Nephron (organoid): ENCODE measurements at regions not wholly inside any gene's neighbourhood (a gene's known extent, or its start where the extent isn't known, plus 50 kb on each side); places are given as distances from the start of the nearest gene placed in this dataset.
A peak's percentile ranks its signal among the peaks of the same experiment; 100 is the strongest.

Experiments used
- H3K27ac Mint-ChIP-seq, 3 experiments: 2 replicates each; pipeline ENCODE4 v1.8.0; 2020; ENCODE audit warnings: mixed read lengths in 3 of 3, mild to moderate bottlenecking in 2 of 3, moderate library complexity in 1 of 3
- H3K27me3 Mint-ChIP-seq: 2 replicates; pipeline ENCODE4 v1.8.0; 2021; ENCODE audit warnings: low read depth, mild to moderate bottlenecking, moderate library complexity, mixed read lengths
- H3K36me3 Mint-ChIP-seq: 2 replicates; pipeline ENCODE4 v1.8.0; 2020; ENCODE audit warnings: low read depth, mixed read lengths
- H3K4me1 Mint-ChIP-seq: 2 replicates; pipeline ENCODE4 v1.8.0; 2020; ENCODE audit warnings: mixed read lengths
- H3K4me3 Mint-ChIP-seq, 3 experiments: 2 replicates each; pipeline ENCODE4 v1.8.0; 2020; ENCODE audit warnings: mild to moderate bottlenecking in 3 of 3, mixed read lengths in 3 of 3, moderate library complexity in 2 of 3
- H3K9me3 Mint-ChIP-seq: 2 replicates; pipeline ENCODE4 v1.8.0; 2020; ENCODE audit warnings: mixed read lengths
- CTCF ChIP-seq, 3 experiments: fragments of 200-600 bp; sonication (generic); IDR thresholded peaks; one replicate each; pipeline ENCODE4 v1.5.0; 2021; ENCODE audit warnings: antibody characterized with exemption in 3 of 3; ENCODE audit not compliant: unreplicated experiment in 3 of 3

- H3K4me1 Mint-ChIP-seq, result peaks cover 12% of the 10 kb centered on the region
- TF ChIP-seq CTCF (IDR thresholded peaks at IDR 0.05; ENCODE audit: unreplicated experiment in 3 of 3), result no peak
- H3K36me3 Mint-ChIP-seq, result peaks cover 4% of the 10 kb centered on the region
- H3K27me3 Mint-ChIP-seq, result no peaks in the 10 kb centered on the region
- H3K4me3 Mint-ChIP-seq, result peak overlapping the region in 1 of 3 experiments; percentile 39
- H3K27ac Mint-ChIP-seq, result peak overlapping the region; percentile 77 to 92 (median 91)
- no peaks in the 10 kb centered on the region for H3K9me3 Mint-ChIP-seq
These were observed 484.5 kb upstream of the ERCC4 start for GRCh38 chr16:13435415-13435814.

- TF ChIP-seq CTCF (IDR thresholded peaks at IDR 0.05; ENCODE audit: unreplicated experiment in 3 of 3), result no peak
- Mint-ChIP-seq H3K27ac (peak overlapping the region; percentile 77 to 92 (median 91)), H3K27me3 (no peaks in the 10 kb centered on the region), H3K9me3 (no peaks in the 10 kb centered on the region), H3K4me3 (no peak overlapping the region), H3K4me1 (peaks cover 12% of the 10 kb centered on the region), H3K36me3 (peaks cover 4% of the 10 kb centered on the region)
These were observed 484.0 kb upstream of the ERCC4 start for GRCh38 chr16:13435873-13436474.

- H3K36me3 Mint-ChIP-seq, result peaks cover 4% of the 10 kb centered on the region
- H3K9me3 Mint-ChIP-seq, result no peaks in the 10 kb centered on the region
- H3K4me3 Mint-ChIP-seq, result peak overlapping the region in 1 of 3 experiments; percentile 2
- peaks cover 3% of the 10 kb centered on the region for H3K27me3 Mint-ChIP-seq
- peak overlapping the region; percentile 77 to 92 (median 77) for H3K27ac Mint-ChIP-seq
- peaks cover 12% of the 10 kb centered on the region for H3K4me1 Mint-ChIP-seq
- TF ChIP-seq CTCF (IDR thresholded peaks at IDR 0.05; ENCODE audit: unreplicated experiment in 3 of 3), result no peak
These were observed 483.1 kb upstream of the ERCC4 start for GRCh38 chr16:13436641-13437412.

GRCh38 chr16:13437413-13437795 lies 482.6 kb upstream of the ERCC4 start:
- Mint-ChIP-seq H3K4me3 (no peak overlapping the region), H3K4me1 (peaks cover 12% of the 10 kb centered on the region), H3K36me3 (peaks cover 4% of the 10 kb centered on the region), H3K9me3 (no peaks in the 10 kb centered on the region), H3K27ac (peak overlapping the region; percentile 77 to 92 (median 77)), H3K27me3 (peaks cover 3% of the 10 kb centered on the region)
- TF ChIP-seq CTCF (IDR thresholded peaks at IDR 0.05; ENCODE audit: unreplicated experiment in 3 of 3), result no peak

GRCh38 chr16:13438064-13438463 lies 481.9 kb upstream of the ERCC4 start:
- Mint-ChIP-seq H3K4me1 (peaks cover 12% of the 10 kb centered on the region), H3K9me3 (no peaks in the 10 kb centered on the region), H3K36me3 (peaks cover 4% of the 10 kb centered on the region), H3K4me3 (no peak overlapping the region), H3K27ac (no peak overlapping the region), H3K27me3 (peaks cover 3% of the 10 kb centered on the region)
- TF ChIP-seq CTCF (IDR thresholded peaks at IDR 0.05; ENCODE audit: unreplicated experiment in 3 of 3), result no peak
